Stimulated activated CD8-positive, alpha-beta memory T cell treated with anti-CD3 and anti-CD28 coated beads, Interleukin-7, amount 100 ng/mL, for 48 hours (primary cell): ENCODE measurements at regions not wholly inside any gene's neighbourhood (a gene's known extent, or its start where the extent isn't known, plus 50 kb on each side); places are given as distances from the start of the nearest gene placed in this dataset.

ENCODE experiments used
- DNase-seq, 2 donors: peaks; one replicate each; pipeline ENCODE4 v3.0.0-alpha.2; 2020; ENCODE audit warnings: low read depth in 1 of 2; ENCODE audit errors: extremely low read depth in 1 of 2

- no peak for DNase-seq
Measured at GRCh38 chr5:68161156-68161555, 54.4 kb upstream of the PIK3R1 start.

- no peak for DNase-seq
Measured at GRCh38 chr5:68159224-68159951, 56.2 kb upstream of the PIK3R1 start.

- no peak for DNase-seq
Measured at GRCh38 chr5:68155940-68156339, 59.6 kb upstream of the PIK3R1 start.

- DNase-seq, result no peak
Measured at GRCh38 chr5:68154119-68154857, 61.3 kb upstream of the PIK3R1 start.

- no peak for DNase-seq
Measured at GRCh38 chr5:68151812-68152211, 63.7 kb upstream of the PIK3R1 start.

- DNase-seq, result no peak
Measured at GRCh38 chr5:68149189-68149588, 66.4 kb upstream of the PIK3R1 start.

- DNase-seq, result no peak
Measured at GRCh38 chr5:68148096-68148495, 67.5 kb upstream of the PIK3R1 start.

GRCh38 chr5:68147659-68148058, 67.9 kb upstream of the PIK3R1 start:
- no peak for DNase-seq

GRCh38 chr5:68141494-68141893, 74.1 kb upstream of the PIK3R1 start:
- DNase-seq, result no peak

- DNase-seq, result no peak
Measured at GRCh38 chr5:68140763-68141162, 74.8 kb upstream of the PIK3R1 start.

- DNase-seq, result no peak
Measured at GRCh38 chr5:68139611-68140441, 75.7 kb upstream of the PIK3R1 start.

GRCh38 chr5:68137511-68138140, 77.9 kb upstream of the PIK3R1 start:
- DNase-seq, result no peak

GRCh38 chr5:68134669-68135313, 80.8 kb upstream of the PIK3R1 start:
- DNase-seq, result no peak

- DNase-seq, result no peak
Measured at GRCh38 chr5:68134033-68134668, 81.4 kb upstream of the PIK3R1 start.

GRCh38 chr5:68130253-68130652, 85.3 kb upstream of the PIK3R1 start:
- DNase-seq, result no peak

GRCh38 chr5:68129364-68129763, 86.2 kb upstream of the PIK3R1 start:
- DNase-seq, result no peak

- DNase-seq, result no peak
Measured at GRCh38 chr5:68126886-68127285, 88.7 kb upstream of the PIK3R1 start.

- DNase-seq, result no peak
Measured at GRCh38 chr5:68122439-68123328, 92.9 kb upstream of the PIK3R1 start.

- DNase-seq, result no peak
Measured at GRCh38 chr5:68116868-68117411, 98.6 kb upstream of the PIK3R1 start.
